ENCODE measurements at regions not wholly inside any gene's neighbourhood (a gene's known extent, or its start where the extent isn't known, plus 50 kb on each side); places are given as distances from the start of the nearest gene placed in this dataset.
"Not testable (repeated sequence)": the region's sequence is repeated elsewhere in the genome, so short reads cannot be mapped to it uniquely, and the experiment has no call there.

DNA sequence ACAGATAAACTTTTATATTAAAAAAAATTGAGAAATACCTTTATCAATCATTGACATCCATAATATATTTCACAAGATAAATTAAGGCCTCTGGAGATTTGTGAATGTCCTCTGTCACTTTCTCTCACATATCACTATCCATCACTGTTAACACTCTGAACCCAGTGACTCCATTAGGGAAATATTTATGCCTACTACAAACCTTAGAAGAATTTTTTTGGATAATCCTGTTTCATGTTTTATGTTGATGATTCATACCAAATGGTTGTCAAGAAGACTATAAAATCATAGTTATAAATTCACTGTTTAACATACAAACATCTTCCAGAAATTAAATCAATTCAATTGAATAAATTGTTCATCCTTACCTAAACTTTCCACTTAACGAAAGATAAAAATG lies 357.6 kb upstream of the CDH10 start:
- no peak for FAIRE-seq

DNA sequence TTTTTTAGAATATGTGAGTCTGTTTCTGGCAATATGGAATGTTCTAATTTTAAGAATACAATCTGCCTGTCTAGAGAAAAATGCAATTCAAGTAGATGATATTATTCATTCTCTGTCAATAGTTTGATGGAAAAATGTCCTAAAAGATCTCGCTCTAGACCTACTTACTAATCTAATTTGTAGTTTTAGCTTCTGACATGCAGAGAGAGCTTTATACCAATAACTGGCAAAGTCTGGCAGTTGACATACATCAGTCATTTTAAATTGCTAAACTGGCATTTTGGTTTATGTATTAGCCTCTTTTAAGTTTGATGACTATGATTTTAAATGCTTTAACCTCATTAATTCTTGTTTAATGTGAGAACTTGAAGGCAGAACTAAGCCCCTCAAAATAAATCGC lies 355.0 kb upstream of the CDH10 start:
- no peak for FAIRE-seq

DNA sequence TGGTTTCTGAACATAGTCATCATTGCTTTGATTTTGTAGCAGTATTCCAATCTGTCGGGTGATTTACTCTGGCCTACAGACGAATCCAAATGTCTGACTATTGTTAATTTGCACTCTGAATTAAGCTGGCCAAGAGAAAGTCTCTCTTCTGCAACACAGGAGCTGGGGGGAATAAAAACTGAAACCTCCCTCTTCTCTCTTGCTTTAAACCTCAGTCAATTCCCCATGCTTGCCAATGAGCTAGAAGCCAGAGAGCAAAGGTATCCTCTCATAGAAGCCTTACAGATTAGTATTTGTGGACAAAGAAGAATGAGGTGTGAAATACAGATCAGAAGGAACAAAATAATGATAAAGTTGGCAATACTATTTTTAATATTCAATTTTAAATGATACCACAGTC lies 353.9 kb upstream of the CDH10 start:
- no peak for FAIRE-seq

DNA sequence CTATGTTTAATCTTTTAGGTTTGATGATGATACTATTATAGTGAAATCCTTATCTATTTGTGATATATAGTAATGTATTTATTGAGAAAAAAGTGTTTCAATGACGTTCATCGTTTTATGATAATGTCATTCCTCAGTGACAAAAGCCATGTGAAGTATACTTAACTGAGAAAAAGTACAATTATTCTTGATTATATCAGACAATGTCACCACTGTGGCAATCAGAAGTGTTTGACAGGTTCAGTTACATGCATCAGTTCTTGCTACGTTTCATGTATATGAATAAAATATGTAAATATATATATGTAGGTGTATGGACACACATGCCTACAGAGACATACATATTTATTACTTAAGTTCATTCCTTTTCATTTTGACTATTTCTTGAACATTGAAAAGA lies 341.5 kb upstream of the CDH10 start:
- FAIRE-seq: no peak

DNA sequence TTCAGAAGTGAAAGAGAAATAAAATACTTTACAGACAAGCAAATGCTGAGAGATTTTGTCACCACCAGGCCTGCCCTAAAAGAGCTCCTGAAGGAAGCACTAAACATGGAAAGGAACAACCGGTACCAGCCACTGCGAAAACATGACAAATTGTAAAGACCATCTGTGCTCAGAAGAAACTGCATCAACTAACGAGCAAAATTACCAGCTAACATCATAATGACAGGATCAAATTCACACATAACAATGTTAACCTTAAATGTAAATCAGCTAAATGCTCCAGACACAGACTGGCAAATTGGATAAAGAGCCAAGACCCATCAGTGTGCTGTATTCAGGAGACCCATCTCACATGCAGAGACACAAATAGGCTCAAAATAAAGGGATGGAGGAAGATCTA lies 333.8 kb upstream of the CDH10 start:
- not testable (repeated sequence) for FAIRE-seq

DNA sequence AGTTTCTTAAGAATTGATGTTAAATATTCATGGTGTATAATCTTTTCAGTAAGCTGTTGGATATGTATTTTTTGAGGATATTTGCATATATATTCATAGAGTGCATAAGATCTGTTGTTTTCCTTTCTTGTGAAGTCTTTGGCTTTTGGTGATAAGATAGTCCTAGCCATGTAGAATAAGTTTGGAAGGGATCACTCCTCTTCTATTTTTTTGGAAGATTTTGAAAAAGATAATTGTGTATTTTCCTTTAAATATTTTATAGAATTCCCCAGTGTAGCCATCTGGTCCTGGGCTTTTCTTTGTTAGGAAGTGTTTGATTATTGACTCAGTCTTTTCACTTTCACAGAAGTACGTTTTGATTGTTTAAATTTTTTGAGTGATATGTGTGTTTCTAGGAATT lies 318.8 kb upstream of the CDH10 start:
- no peak for FAIRE-seq

DNA sequence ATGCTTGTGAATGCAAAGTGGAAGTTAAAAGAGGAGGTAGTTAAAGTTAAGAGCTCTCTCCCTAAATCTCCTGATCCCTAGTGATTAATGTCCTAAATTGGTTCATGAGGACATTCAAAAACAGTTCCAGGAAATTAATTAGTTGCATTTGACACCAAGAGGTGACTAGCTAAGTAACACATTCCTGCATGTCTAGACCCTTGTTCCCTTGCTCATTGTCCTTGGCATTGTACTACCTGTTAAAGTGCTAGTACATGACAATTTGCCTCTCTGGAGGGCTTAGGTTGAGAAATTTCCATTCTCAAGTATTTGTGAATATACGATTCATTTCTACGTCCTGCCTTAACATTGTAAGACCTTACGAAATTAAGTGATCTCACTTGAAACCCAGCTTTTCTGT lies 278.6 kb upstream of the CDH10 start:
- FAIRE-seq: no peak

DNA sequence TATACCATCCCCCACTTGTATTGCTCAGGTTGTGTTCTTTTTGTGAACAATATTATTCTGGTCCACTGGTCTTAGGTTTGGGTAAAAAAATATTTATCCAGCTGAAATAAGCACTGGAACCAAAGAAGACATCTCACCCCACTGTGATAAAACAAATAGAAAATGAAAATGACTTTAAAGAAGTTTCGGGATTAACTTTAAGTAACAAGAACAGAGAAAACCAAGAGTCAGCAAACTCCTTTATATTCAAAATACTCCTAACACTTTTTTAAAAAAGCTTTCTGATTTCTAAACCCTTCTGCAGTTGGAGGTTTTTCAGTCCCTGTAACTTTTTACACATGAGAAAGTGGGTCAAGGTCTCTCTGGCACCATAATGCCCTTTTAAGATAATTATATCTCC lies 273.9 kb upstream of the CDH10 start:
- FAIRE-seq: no peak

DNA sequence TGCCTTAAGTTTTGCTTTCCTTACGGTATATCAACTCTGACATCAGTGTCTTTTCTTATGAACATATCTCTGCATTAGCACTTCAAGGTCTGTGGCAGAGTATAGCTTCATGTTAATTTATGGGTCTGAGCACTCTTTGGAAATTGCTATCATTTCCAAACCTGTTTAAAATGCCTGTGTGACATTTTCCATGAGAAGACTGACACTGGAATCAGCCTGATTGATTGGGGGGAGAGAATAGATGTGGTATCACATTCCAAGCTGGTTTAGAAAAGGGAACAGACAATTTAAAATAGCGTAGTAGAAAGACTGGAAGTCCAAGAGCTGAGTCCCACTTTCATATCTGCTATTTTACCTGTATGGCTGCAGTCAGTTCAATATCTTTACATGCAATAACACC lies 272.1 kb upstream of the CDH10 start:
- FAIRE-seq: no peak

DNA sequence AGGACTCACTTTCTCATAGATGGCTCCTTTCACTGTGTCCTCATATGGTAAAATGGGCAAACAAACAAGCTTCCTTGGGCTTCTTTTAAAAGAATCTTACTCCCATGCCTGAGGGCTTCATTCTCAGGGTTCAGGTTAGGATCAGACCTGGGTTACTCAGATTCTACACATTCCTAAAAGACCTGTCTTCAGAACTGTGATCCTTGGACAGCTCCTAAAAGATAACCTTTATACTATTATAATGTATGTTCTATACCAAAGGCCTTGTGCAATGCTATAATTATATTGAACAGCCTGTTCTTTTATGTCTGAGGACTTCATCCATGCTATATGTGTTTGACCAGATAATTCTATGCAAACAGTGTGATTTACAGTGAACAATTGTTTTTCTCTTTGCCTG lies 264.4 kb upstream of the CDH10 start:
- no peak for FAIRE-seq

DNA sequence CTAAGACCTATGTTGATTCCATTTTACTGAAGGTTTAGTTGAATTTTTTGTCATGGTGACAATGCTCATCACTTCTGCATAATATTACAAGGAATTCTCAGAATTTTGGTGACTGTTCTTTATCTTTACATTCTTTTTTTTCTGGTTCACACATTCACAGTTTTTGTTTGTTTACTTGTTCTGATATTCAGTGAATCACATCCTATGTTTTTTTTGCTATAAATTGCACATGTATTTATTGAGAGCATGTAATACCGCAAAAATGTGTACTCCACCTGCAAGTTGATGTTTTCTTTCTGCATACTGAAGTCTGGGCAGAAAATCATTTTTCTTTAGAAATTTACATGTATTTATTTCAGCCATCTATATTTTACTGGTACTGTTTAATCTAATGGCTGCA lies 261.9 kb upstream of the CDH10 start:
- FAIRE-seq: no peak

DNA sequence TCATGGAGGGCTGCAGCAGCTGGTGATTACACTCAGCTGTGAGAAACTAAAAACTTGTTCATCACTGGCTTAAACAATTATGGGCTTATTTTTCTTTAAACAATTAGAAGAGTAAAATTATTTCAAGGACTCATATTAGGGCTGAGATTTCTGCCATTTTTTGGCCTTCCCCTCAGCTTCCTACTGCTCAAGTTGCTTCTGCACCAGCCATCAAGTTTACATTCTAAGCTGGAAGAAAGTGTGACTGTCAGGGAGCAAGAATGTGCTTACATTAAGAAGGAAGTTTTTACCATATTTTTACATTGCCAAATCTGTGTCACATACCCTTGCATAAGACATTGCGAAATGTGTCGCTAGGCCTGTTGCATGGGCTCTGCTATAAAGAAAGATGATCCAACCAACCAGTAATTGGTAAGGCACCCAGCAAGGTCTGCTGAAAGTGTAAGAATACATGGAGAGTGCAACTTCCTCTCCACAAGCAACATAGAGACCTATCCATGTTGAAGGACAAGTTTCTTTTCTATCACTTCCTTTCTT lies 260.3 kb upstream of the CDH10 start:
- no peak for FAIRE-seq

DNA sequence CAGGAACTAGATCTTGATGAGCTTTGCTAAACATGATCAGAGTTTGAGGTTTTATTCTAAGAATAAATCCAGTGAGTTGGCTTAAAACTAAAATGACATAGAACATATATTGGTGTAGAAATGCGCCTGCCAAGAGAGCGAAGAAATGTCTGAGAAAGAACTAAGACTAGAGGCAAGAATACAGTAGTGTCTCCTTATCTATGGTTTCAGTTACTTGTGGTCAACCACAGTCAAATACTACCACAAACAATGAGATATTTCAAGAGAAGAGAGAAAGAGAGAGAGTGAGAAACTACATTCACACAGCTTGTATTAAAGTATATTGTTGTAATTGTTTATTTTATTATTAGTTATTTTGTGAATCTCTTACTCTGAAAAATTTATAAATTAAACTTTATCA lies 254.4 kb upstream of the CDH10 start:
- FAIRE-seq: no peak

DNA sequence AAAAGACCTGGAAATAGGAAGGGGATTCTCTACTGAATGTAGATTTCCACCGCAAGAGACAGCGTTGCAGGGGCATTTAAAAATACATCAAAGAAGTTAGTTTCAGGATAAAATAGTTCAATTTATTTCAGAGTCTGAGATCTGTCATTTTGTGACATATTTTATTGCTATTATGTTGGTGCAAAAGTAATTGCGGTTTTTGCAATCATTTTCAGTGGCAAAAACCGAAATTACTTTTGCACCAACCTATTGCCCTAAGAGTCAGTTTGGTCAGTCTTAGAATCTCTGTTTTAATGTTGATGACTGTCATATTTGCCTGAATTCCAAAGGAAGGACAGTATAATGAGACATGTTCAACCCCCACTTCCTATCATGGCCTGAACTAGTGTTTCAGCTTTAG lies 219.5 kb upstream of the CDH10 start:
- FAIRE-seq: no peak

DNA sequence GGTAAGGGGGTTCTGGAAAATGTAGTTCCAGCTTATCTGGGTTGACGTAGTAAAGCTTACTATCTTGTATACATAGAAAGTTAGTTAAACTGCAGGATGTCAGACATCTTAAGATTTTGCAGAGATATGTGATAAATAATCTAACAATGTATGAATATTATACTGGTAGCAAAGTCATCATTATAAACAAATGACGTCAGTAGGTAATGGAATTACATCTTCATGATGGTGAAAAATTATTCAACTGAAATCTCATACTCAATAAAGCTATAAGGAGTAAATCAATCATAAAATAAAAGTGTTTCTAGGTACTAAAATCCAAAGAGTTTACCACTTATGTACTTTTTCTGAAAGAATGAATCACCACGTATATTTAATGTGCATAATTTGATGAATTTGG lies 217.3 kb upstream of the CDH10 start:
- no peak for FAIRE-seq

DNA sequence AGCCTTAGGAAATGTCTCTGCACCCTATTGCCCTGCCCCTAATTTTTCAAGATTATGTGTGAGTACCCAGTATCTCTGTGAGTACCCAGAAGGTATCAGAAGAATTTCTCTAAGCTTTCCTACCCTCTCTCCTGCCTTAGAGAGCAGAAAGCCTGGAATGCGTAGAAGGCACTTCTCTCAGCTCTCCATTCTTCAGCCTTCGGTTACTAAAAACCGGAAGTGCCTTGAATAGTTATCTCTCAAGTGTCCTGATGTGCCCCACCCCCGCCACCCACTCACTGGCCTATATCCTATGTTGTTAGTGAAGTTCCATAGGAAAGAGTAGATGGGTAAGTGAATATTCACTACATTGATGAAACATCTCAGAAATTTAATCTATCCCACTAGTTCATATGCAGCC lies 210.7 kb upstream of the CDH10 start:
- FAIRE-seq: no peak

DNA sequence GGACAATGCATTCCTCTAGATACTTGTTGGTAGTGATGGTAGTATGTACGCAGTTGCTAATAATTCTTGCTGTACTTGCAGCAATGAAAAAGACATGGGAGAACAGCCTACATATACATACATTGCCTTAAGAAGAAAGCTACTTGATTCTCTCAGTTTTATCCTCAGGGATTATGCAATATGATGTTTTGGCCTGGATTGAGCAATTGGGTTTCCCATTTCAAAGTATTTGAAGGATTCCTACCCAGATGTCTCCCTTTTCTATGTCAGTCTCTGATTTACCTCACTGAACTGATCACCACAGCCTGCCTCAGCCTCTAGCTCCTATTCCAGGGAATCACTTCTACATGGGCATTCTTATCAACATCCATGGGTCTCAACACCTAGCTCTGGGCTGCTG lies 210.1 kb upstream of the CDH10 start:
- FAIRE-seq: no peak

DNA sequence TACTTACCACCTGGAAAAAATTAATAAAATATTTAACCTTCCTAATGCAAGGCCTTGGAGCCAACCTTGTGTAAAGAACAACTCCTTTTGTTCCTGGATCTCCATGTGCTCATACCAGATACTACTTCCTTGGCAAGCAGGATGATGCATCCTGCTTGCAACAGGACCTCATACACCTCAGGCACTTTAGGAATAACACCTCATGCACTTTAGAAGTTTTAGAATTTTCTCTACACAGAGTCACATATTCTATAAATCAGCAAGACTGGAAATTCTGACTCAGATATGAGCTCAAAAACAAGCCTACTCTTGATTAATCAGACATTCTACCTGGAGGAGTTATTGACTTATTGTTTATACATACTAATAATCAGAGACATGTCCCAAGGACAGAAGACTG lies 209.6 kb upstream of the CDH10 start:
- FAIRE-seq: no peak

DNA sequence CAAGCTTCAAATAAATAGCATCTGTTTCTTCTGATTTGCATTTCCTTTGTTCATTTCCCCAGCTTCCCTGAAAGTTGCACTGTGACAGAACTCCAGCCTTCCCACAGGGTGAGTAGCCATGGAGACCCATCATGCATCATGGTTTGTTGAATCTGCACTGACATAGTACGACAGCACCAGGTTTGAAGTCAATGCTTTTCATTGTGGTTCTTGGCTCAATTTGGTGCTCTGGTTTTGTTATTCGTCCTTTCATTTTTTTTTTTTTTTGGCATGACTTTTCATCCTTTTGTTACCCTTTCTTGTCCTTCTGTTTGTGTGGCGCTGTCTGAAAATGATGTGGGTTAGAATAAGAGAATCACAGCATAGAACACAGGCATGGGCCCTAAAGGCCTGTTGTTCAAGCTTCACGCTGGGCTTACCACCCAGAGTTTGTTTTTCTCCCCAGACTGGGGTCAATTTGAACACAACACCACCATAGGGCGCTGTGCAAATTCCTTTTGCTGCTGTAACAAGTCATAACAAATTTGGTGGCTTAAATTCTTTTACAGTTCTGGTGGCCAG lies 206.2 kb upstream of the CDH10 start:
- no peak for FAIRE-seq

DNA sequence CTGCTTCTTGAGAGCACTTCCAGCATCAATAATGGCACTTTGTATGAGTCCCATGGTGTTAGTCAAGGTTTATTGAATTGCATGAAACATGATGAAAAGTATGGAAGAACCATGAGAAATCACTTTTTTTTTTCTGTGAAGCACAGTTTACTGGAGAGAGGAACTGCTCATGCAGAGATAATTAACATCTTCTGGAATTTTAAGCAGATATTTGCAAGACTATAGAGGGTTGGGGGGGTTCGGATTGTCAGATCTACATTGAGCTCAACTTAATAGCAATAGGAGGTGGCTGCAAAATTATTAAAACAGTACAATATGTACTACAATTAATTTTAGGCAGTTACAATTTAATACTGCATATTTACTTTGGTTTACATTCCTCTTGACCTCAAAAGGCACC lies 204.4 kb upstream of the CDH10 start:
- FAIRE-seq: no peak

DNA sequence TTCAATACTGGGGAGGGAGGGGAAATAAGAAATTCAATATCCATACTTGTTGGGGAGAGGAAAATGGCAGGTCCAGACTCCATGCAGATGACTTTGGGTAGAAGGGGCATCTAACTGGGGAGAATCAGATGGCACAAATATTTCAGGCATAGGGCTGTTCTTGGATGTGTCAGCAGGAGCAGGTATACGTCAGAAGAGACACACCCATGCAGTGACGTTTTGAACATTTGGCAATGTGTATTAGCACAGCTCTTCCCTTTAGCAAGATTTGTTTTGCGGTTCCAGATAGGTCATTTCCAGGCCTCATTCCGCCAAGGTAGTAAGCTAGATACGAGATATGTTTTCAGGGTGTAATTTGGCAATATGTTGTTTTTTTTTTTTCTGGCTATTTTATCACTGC lies 187.2 kb upstream of the CDH10 start:
- FAIRE-seq: no peak

DNA sequence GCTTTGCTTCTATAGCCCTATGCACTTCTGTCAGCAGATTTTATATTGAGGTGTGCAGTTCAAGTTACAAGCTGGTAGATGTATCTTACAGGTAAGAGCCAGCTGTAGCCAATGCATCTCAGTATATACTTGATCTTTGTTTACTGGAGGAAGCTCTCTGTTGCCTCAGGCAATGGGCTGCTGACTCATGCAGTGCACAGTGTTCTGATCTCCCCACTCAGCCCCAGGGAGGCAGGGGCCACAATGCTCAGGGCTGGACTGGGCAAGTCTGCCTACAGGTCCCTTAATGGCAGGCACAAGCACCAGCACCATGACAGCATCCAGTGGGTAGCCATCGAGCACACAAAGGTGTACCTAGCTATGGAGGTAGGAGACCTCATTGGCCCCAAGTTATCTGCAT lies 178.8 kb upstream of the CDH10 start:
- no peak for FAIRE-seq

DNA sequence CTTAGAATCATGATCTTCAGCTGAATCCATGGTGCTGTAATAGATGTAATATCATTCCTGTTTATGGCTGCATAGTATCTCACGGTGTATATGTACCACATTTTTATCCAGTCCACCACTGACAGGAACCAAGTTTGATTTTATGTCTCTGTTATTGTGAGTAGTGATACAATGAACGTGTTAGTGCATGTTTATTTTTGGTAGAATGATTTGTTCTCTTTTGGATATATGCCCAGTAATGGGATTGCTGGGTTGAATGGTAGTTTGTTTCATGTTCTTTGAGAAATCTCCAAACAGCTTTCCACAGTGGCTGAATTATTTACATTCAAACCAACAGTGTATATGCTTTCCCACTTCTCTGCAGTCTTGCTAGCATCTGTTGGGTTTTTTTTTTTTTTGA lies 175.1 kb upstream of the CDH10 start:
- no peak for FAIRE-seq

DNA sequence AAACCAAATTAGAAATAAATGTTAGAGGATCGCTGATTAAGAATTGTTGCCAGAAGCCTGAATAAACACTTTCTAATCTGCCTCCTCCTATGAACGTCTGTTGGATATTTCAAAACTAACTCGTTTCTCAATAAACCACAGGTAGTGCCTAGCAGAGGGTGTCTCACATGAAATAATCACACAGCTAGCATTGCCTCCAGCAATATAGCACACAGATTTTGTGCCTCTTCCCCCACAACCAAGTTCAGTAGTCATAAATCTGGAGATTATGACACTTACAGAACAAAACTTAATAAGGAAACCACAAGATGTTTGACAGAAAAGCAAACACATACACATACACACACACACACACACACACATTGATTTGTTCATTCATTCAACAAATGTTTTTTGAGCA lies 173.2 kb upstream of the CDH10 start:
- FAIRE-seq: no peak

DNA sequence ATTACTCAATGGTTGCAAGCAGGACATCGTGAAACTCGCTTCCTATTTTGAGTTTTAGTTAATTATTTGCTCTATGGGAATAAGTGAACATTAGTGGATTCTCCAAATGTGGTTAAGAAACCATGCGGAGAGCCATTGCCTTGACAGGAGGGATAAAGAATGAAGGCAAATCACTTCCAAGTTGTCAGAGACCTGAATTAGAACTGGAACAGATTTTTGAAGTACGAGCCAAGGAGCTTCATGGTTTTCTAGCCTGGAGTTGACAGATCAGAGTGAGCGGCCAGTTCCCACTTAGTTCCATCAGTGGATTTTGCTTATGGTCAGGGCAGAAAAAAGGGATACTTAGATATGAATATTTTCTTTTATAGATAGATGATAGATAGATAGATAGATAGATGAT lies 171.4 kb upstream of the CDH10 start:
- no peak for FAIRE-seq

DNA sequence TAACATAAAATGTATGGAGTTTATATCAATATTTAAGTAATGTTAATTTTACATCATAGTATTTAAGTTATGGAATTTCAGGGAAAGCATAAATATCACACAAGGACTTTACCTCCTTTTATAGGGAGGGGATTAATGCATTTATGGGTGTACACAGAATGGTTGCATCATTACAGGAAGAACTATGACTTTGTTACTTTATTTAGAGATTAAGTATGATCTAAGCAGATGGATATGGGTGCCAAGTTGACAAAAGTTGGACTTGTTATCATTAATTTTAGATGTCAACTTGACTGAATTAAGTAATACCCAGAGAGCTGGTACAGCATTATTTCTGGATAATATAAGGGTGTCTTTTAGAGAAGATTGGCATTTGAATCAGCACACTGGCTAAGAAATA lies 160.5 kb upstream of the CDH10 start:
- FAIRE-seq: no peak

Measured in A204.1 (cell line).